B cell (primary cell): ENCODE measurements at regions not wholly inside any gene's neighbourhood (a gene's known extent, or its start where the extent isn't known, plus 50 kb on each side); places are given as distances from the start of the nearest gene placed in this dataset.

Source experiments
- ATAC-seq: fragments of 200-7000 bp; cut with Tn5 transposase; one replicate; pipeline ENCODE4 v1.10.0; 2021; ENCODE audit warnings: low read depth, mild to moderate bottlenecking, moderate number of reproducible peaks, moderate library complexity
- CTCF ChIA-PET: fragments of 350-600 bp; sonication (Branson Sonifier 250); formaldehyde crosslinking; loops from one replicate; lab custom pipeline; 2021; ENCODE audit warnings: antibody characterized with exemption, inconsistent platforms; lab: Charles Lee
- POLR2A ChIA-PET: fragments of 350-600 bp; sonication (Branson Sonifier 250); formaldehyde crosslinking; loops from one replicate; lab custom pipeline; 2021; ENCODE audit warnings: antibody characterized with exemption; lab: Charles Lee
- DNase-seq: peaks from one replicate; pipeline ENCODE4 v3.0.0; 2013
- H2AFZ ChIP-seq: 2 replicates; pipeline ENCODE4 v1.6.1; 2012; ENCODE audit warnings: mild to moderate bottlenecking, low read depth, low read length; ENCODE audit not compliant: insufficient read depth, poor library complexity, severe bottlenecking
- H3K27ac ChIP-seq, 2 donors: 1 replicate in 1 of 2; 2 replicates in 1 of 2; pipeline ENCODE4 v1.5.1; 2012 to 2013; ENCODE audit warnings: low read length in 2 of 2, mild to moderate bottlenecking in 2 of 2, moderate library complexity in 1 of 2
- H3K27me3 ChIP-seq, 4 experiments: fragments of 200-600 bp in 1 of 4; sonication (generic) in 1 of 4; replicated peaks in 1 of 4; 1 replicate in 2 of 4; 2 replicates in 2 of 4; pipeline versions ENCODE4 v1.6.1 to v1.7.0; 2013 to 2016; ENCODE audit warnings: low read length in 3 of 4, mild to moderate bottlenecking in 2 of 4, mixed read lengths in 1 of 4, moderate library complexity in 1 of 4; ENCODE audit not compliant: insufficient read depth in 4 of 4, control insufficient read depth in 3 of 4; ENCODE audit errors: control extremely low read depth in 1 of 4
- H3K36me3 ChIP-seq, 2 experiments: replicated peaks in 1 of 2; 1 replicate in 1 of 2; 2 replicates in 1 of 2; pipeline versions ENCODE4 v1.6.1 to v1.7.1; 2013; ENCODE audit warnings: low read length in 1 of 2; ENCODE audit not compliant: insufficient read depth in 2 of 2, control insufficient read depth in 1 of 2; ENCODE audit errors: control extremely low read depth in 1 of 2, extremely low read depth in 1 of 2
- H3K4me1 ChIP-seq, 2 donors: fragments of 200-600 bp in 1 of 2; sonication (generic) in 1 of 2; 1 replicate in 1 of 2; 2 replicates in 1 of 2; pipeline versions ENCODE4 v1.5.1 to v1.6.1; 2013 to 2017; ENCODE audit warnings: low read length in 2 of 2; ENCODE audit not compliant: control insufficient read depth in 2 of 2, insufficient read depth in 2 of 2
- H3K4me2 ChIP-seq: replicated peaks from 2 replicates; pipeline ENCODE3; 2012; ENCODE audit warnings: mild to moderate bottlenecking, low read depth, low read length; ENCODE audit not compliant: poor library complexity, severe bottlenecking
- H3K4me3 ChIP-seq, 5 experiments: fragments of 200-600 bp in 1 of 5; sonication (generic) in 1 of 5; 1 replicate in 3 of 5; 2 replicates in 2 of 5; pipeline versions ENCODE4 v1.5.1 to v1.7.0; 2011 to 2016; ENCODE audit warnings: low read length in 4 of 5, mild to moderate bottlenecking in 4 of 5, low read depth in 2 of 5, control low read depth in 1 of 5, moderate library complexity in 1 of 5; ENCODE audit not compliant: insufficient read depth in 1 of 5; ENCODE audit errors: control extremely low read depth in 1 of 5, extremely low read depth in 1 of 5
- H3K79me2 ChIP-seq: fragments of 200-600 bp; sonication (generic); one replicate; pipeline ENCODE4 v1.6.0; 2016; ENCODE audit warnings: low read length; ENCODE audit not compliant: control insufficient read depth, insufficient read depth
- H3K9ac ChIP-seq: fragments of 200-600 bp; sonication (generic); 2 replicates; pipeline ENCODE4 v1.6.1; 2017; ENCODE audit warnings: mild to moderate bottlenecking, low read length, moderate library complexity
- H3K9me3 ChIP-seq, 3 donors: one replicate each; pipeline versions ENCODE4 v1.6.1 to v1.7.1; 2013; ENCODE audit warnings: low read length in 2 of 3; ENCODE audit not compliant: control insufficient read depth in 2 of 3, insufficient read depth in 1 of 3; ENCODE audit errors: control extremely low read depth in 1 of 3
- H4K20me1 ChIP-seq: 2 replicates; pipeline ENCODE4 v1.6.0; 2012; ENCODE audit warnings: mild to moderate bottlenecking, low read length; ENCODE audit not compliant: insufficient read depth, control insufficient read depth, poor library complexity, severe bottlenecking
- H3K27ac Mint-ChIP-seq: one replicate; pipeline ENCODE4 v1.8.0; 2021; ENCODE audit warnings: mixed read lengths
- H3K27me3 Mint-ChIP-seq: one replicate; pipeline ENCODE4 v1.8.0; 2021; ENCODE audit warnings: mixed read lengths
- H3K4me1 Mint-ChIP-seq: one replicate; pipeline ENCODE4 v1.8.0; 2021; ENCODE audit warnings: mixed read lengths
- H3K4me3 Mint-ChIP-seq: one replicate; pipeline ENCODE4 v1.8.0; 2021; ENCODE audit warnings: mixed read lengths
- H3K9me3 Mint-ChIP-seq: one replicate; pipeline ENCODE4 v1.8.0; 2022; ENCODE audit warnings: mixed read lengths; ENCODE audit not compliant: insufficient read depth
- EZH2 ChIP-seq: IDR thresholded peaks from 2 replicates; pipeline ENCODE4 v1.6.1; 2012; ENCODE audit warnings: borderline replicate concordance, low read depth, mild to moderate bottlenecking, moderate library complexity, low read length; ENCODE audit not compliant: insufficient read depth, poor library complexity, severe bottlenecking
- WGBS: methylation state at CpG from one replicate; pipeline ENCODE4 v1.1.5; 2013; ENCODE audit warnings: missing lambda C conversion rate; ENCODE audit not compliant: insufficient coverage; 5-methylcytosine and 5-hydroxymethylcytosine counted together
- intact Hi-C: fragments of 100-400 bp; cut with micrococcal nuclease; formaldehyde crosslinking; loops from one replicate; pipeline ENCODE4 v1.10.0; 2022
- TF ChIP-seq, protein P1 (sequence below): fragments of 200-600 bp; IDR thresholded peaks from one replicate; pipeline ENCODE4 v1.8.0; 2022; ENCODE audit warnings: antibody characterized with exemption, mild to moderate bottlenecking

DNA sequence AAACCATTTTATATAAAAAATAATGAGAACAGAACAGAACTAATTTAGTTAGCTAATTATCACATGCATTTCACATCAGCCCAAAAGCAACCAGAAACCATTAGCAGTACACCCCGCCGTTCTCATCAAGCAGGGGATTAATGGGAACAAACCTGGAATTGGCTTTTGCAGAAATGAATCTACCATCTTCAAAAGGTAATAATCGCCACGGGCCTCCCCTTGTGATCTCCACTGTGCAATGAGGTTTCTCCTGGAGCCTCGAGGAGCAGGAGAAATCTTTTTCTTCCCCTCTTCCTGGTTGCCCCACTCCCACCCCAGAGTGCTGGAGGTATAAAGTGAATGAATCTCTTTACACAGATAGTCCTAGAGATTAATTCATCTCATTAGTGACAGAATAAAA lies 1003.5 kb downstream of the AGBL1 start:
- no peak overlapping the region for H3K27ac ChIP-seq
- H3K36me3 ChIP-seq: no peaks in the 10 kb centered on the region
- no peak overlapping the region for H3K9ac ChIP-seq
- no peaks in the 10 kb centered on the region for H3K27me3 ChIP-seq
- ATAC-seq: no peak
- no peak overlapping the region for H3K4me2 ChIP-seq
- CTCF ChIA-PET: no interaction called here
- Mint-ChIP-seq H3K27me3 (no peaks in the 10 kb centered on the region), H3K9me3 (peaks cover 5% of the 10 kb centered on the region), H3K27ac (no peak overlapping the region), H3K4me3 (no peak overlapping the region), H3K4me1 (no peaks in the 10 kb centered on the region)
- no peaks in the 10 kb centered on the region for H3K79me2 ChIP-seq
- no peaks in the 10 kb centered on the region for H4K20me1 ChIP-seq
- POLR2A ChIA-PET: no interaction called here
- TF ChIP-seq, protein P1, sequence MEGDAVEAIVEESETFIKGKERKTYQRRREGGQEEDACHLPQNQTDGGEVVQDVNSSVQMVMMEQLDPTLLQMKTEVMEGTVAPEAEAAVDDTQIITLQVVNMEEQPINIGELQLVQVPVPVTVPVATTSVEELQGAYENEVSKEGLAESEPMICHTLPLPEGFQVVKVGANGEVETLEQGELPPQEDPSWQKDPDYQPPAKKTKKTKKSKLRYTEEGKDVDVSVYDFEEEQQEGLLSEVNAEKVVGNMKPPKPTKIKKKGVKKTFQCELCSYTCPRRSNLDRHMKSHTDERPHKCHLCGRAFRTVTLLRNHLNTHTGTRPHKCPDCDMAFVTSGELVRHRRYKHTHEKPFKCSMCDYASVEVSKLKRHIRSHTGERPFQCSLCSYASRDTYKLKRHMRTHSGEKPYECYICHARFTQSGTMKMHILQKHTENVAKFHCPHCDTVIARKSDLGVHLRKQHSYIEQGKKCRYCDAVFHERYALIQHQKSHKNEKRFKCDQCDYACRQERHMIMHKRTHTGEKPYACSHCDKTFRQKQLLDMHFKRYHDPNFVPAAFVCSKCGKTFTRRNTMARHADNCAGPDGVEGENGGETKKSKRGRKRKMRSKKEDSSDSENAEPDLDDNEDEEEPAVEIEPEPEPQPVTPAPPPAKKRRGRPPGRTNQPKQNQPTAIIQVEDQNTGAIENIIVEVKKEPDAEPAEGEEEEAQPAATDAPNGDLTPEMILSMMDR: no peak
- TF ChIP-seq EZH2: no peak
- no peak overlapping the region for H2AFZ ChIP-seq
- H3K4me3 ChIP-seq: no peak overlapping the region
- intact Hi-C loops: no loop called here
- WGBS: 100% methylated on average over 2 of the region's 5 CpGs
- H3K9me3 ChIP-seq: no peaks in the 10 kb centered on the region
- DNase-seq: no peak
- H3K4me1 ChIP-seq: no peaks in the 10 kb centered on the region

DNA sequence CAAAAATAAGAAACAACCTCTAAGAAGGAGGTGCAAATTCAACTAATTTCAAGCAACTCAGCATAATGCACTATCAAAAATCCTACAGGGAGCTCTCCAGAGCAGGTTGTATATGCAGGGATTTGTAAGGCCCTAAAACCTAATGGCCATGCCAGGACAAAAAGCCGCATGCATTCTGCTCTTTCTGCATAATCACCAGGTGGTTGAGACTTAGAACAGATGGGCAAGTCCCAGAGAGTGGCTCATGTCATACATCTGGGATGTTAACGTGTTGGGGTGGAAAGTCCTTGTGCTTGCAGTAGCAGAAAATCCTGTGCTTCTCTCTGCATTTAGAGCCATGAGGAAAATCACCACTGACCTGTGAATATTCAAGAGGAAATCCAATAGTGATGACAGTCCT lies 1002.9 kb downstream of the AGBL1 start:
- POLR2A ChIA-PET: no interaction called here

More for the DNA sequence above, 1002.9 kb downstream of the AGBL1 start:
- WGBS: 60% methylated on average over 2 of the region's 2 CpGs
- intact Hi-C loops: no loop called here
- CTCF ChIA-PET: no interaction called here
- H3K9me3 Mint-ChIP-seq: peaks cover 5% of the 10 kb centered on the region
- Histone ChIP-seq H3K79me2 (no peaks in the 10 kb centered on the region), H3K4me3 (no peak overlapping the region), H3K9ac (no peak overlapping the region), H3K27me3 (no peaks in the 10 kb centered on the region), H3K36me3 (no peaks in the 10 kb centered on the region), H2AFZ (no peak overlapping the region), H3K4me2 (no peak overlapping the region), H3K4me1 (no peaks in the 10 kb centered on the region), H4K20me1 (no peaks in the 10 kb centered on the region), H3K27ac (no peak overlapping the region), H3K9me3 (no peaks in the 10 kb centered on the region)
- no peak overlapping the region for H3K4me3 Mint-ChIP-seq
- no peaks in the 10 kb centered on the region for H3K4me1 Mint-ChIP-seq
- TF ChIP-seq, protein P1: no peak
- TF ChIP-seq EZH2: no peak
- H3K27ac Mint-ChIP-seq: no peak overlapping the region
- ATAC-seq (no peak), DNase-seq (no peak)
- no peaks in the 10 kb centered on the region for H3K27me3 Mint-ChIP-seq
